Heart left ventricle (tissue), 16 donors: ENCODE measurements at regions not wholly inside any gene's neighbourhood (a gene's known extent, or its start where the extent isn't known, plus 50 kb on each side); places are given as distances from the start of the nearest gene placed in this dataset.

ENCODE experiments used
- ATAC-seq, 4 donors: fragments of 200-7000 bp; cut with Tn5 transposase; one replicate each; pipeline ENCODE4 v1.9.1; 2020 to 2022; ENCODE audit warnings: moderate library complexity in 4 of 4, mild to moderate bottlenecking in 3 of 4, moderate number of reproducible peaks in 1 of 4
- DNase-seq, 5 donors: peaks; one replicate each; pipeline ENCODE4 v3.0.0-alpha.2; 2020
- H3K27ac ChIP-seq, 12 donors: fragments of 200-600 bp; sonication (generic) in 4 of 12; one replicate each; pipeline versions ENCODE4 v1.5.0 to v1.8.0; 2016 to 2022; ENCODE audit warnings: mild to moderate bottlenecking in 2 of 12
- H3K27me3 ChIP-seq, 9 donors: fragments of 200-600 bp; sonication (generic) in 2 of 9; one replicate each; pipeline versions ENCODE4 v1.5.1 to v1.8.0; 2016 to 2022; ENCODE audit warnings: mild to moderate bottlenecking in 3 of 9
- H3K36me3 ChIP-seq, 9 donors: fragments of 200-600 bp; sonication (generic) in 2 of 9; one replicate each; pipeline versions ENCODE4 v1.5.0 to v1.8.0; 2018 to 2022; ENCODE audit warnings: mild to moderate bottlenecking in 2 of 9
- H3K4me1 ChIP-seq, 12 donors: fragments of 200-600 bp; sonication (generic) in 4 of 12; one replicate each; pipeline versions ENCODE4 v1.5.0 to v1.8.0; 2016 to 2022; ENCODE audit warnings: mild to moderate bottlenecking in 3 of 12
- H3K4me3 ChIP-seq, 12 donors: fragments of 200-600 bp; sonication (generic) in 4 of 12; one replicate each; pipeline versions ENCODE4 v1.5.0 to v1.8.0; 2017 to 2022; ENCODE audit warnings: mild to moderate bottlenecking in 9 of 12, moderate library complexity in 4 of 12
- H3K9me3 ChIP-seq, 12 donors: fragments of 200-600 bp; sonication (generic) in 4 of 12; one replicate each; pipeline versions ENCODE4 v1.5.0 to v1.8.0; 2016 to 2022; ENCODE audit warnings: mild to moderate bottlenecking in 1 of 12
- POLR2A ChIP-seq, 2 donors: fragments of 450-650 bp; IDR thresholded peaks; one replicate each; pipeline ENCODE4 v1.6.1; 2017; ENCODE audit warnings: antibody characterized with exemption in 2 of 2, mild to moderate bottlenecking in 2 of 2, moderate library complexity in 2 of 2
- WGBS, 4 donors: extraction: QIAGEN DNeasy Blood & Tissue Kit in 2 of 4; methylation state at CpG; one replicate each; pipeline versions ENCODE4 v1.1.5 to v1.1.7; 2013 to 2018; 5-methylcytosine and 5-hydroxymethylcytosine counted together
- intact Hi-C, 10 donors: fragments of 100-400 bp; cut with DNase I; formaldehyde crosslinking; loops; one replicate each; pipeline versions ENCODE4 v1.11.1 to v1.14.2; 2022
- TF ChIP-seq, protein P1 (sequence below), 12 donors: fragments of 200-600 bp; sonication (generic) in 4 of 12; IDR thresholded peaks; one replicate each; pipeline versions ENCODE4 v1.5.0 to v1.8.0; 2018 to 2022; ENCODE audit warnings: antibody characterized with exemption in 12 of 12, mild to moderate bottlenecking in 5 of 12
- donor health status: ischemic (EF 13 %, LVEDD 7.1; RV severe dilation, severe dysfunction).
- donor health status: healthy with polysubstance abuse.
- donor health status: DM: no; HTN: yes; CAD: no.
- donor health status: DM: no; HTN: no; CAD: no.
- donor health status: ischemic (EF 25% LVEDD 6.9; RV normal size, moderate dysfunction).
- donor health status: ischemic (EF 25% LVEDD 5.7; RV mildly dilated, moderate dysfunction).
- donor health status: healthy.
- donor health status: DM: yes; HTN: yes; CAD: no.
- donor health status: ischemic (EF 35%, LVEDD 5.7; RV mildly dilated, moderate dysfunction).
- donor health status: nonischemic (EF 11% LVEDD 7.7; RV severe dilation, severe dysfunction).
- donor health status: DM: yes; HTN: yes; CAD: no.
- donor health status: PGD.
- donor health status: ischemic (EF 29% LVEDD 5.4; RV normal size, mild dysfunction).
- donor health status: nonischemic (EF 23%, LVEDD 6.1; RV moderate dilation, normal function).

- TF ChIP-seq POLR2A (IDR thresholded peaks at IDR 0.05), result no peak
- TF ChIP-seq, protein P1, sequence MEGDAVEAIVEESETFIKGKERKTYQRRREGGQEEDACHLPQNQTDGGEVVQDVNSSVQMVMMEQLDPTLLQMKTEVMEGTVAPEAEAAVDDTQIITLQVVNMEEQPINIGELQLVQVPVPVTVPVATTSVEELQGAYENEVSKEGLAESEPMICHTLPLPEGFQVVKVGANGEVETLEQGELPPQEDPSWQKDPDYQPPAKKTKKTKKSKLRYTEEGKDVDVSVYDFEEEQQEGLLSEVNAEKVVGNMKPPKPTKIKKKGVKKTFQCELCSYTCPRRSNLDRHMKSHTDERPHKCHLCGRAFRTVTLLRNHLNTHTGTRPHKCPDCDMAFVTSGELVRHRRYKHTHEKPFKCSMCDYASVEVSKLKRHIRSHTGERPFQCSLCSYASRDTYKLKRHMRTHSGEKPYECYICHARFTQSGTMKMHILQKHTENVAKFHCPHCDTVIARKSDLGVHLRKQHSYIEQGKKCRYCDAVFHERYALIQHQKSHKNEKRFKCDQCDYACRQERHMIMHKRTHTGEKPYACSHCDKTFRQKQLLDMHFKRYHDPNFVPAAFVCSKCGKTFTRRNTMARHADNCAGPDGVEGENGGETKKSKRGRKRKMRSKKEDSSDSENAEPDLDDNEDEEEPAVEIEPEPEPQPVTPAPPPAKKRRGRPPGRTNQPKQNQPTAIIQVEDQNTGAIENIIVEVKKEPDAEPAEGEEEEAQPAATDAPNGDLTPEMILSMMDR (IDR thresholded peaks at IDR 0.05), result no peak
- H3K4me1 ChIP-seq, result no peaks in the 10 kb centered on the region
- ATAC-seq (no peak), DNase-seq (no peak)
- H3K9me3 ChIP-seq, result no peaks in the 10 kb centered on the region
- WGBS, 4 donors, result 57 to 70% (median 61%) methylated on average over 10 to 14 of the region's 14 CpGs
- no peak overlapping the region for H3K4me3 ChIP-seq
- peaks cover 0 to 37% (median 7%) of the 10 kb centered on the region in 9 donors for H3K27me3 ChIP-seq
- H3K27ac ChIP-seq, result no peak overlapping the region
- no peaks in the 10 kb centered on the region for H3K36me3 ChIP-seq
- intact Hi-C loops, result no loop called here
These were observed 125.4 kb downstream of the PXDC1 start for GRCh38 chr6:3625980-3626563.

- WGBS, 4 donors, result 63 to 65% (median 64%) methylated on average over 16 of the region's 16 CpGs
- intact Hi-C loops, result no loop called here
These were observed 126.1 kb downstream of the PXDC1 start for GRCh38 chr6:3625149-3625979.

GRCh38 chr6:3624250-3625136 is 127.0 kb downstream of the PXDC1 start:
- DNase-seq (no peak), ATAC-seq (no peak)
- 77 to 83% (median 79%) methylated on average over 14 of the region's 14 CpGs for WGBS, 4 donors
- Histone ChIP-seq H3K4me1 (no peaks in the 10 kb centered on the region), H3K36me3 (no peaks in the 10 kb centered on the region), H3K4me3 (no peak overlapping the region), H3K27ac (no peak overlapping the region), H3K27me3 (peaks cover 0 to 37% (median 7%) of the 10 kb centered on the region in 9 donors), H3K9me3 (no peaks in the 10 kb centered on the region)
- intact Hi-C loops, result no loop called here
- TF ChIP-seq, protein P1 (IDR thresholded peaks at IDR 0.05), result no peak
- TF ChIP-seq POLR2A (IDR thresholded peaks at IDR 0.05), result no peak

More at GRCh38 chr6:3625149-3625979, 126.1 kb downstream of the PXDC1 start:
- no peak for DNase-seq
- TF ChIP-seq, protein P1 (IDR thresholded peaks at IDR 0.05), result no peak
- TF ChIP-seq POLR2A (IDR thresholded peaks at IDR 0.05), result no peak
- Histone ChIP-seq H3K36me3 (no peaks in the 10 kb centered on the region), H3K4me1 (no peaks in the 10 kb centered on the region), H3K27ac (no peak overlapping the region), H3K4me3 (no peak overlapping the region), H3K27me3 (peaks cover 0 to 37% (median 7%) of the 10 kb centered on the region in 9 donors), H3K9me3 (no peaks in the 10 kb centered on the region)
- no peak for ATAC-seq
